Gastrocnemius medialis (tissue), 4 donors: ENCODE measurements at regions not wholly inside any gene's neighbourhood (a gene's known extent, or its start where the extent isn't known, plus 50 kb on each side); places are given as distances from the start of the nearest gene placed in this dataset.

Experiments used
- ATAC-seq, 2 donors: fragments of 150-250 bp; one replicate each; pipeline ENCODE4 v1.9.1; 2016
- DNase-seq, 2 donors: peaks; one replicate each; pipeline ENCODE4 v3.0.0-alpha.2; 2019
- H3K27ac ChIP-seq, 4 donors: fragments of 200-600 bp; sonication (generic); 1 replicate in 1 of 4; 2 replicates in 3 of 4; pipeline ENCODE4 v1.5.1; 2016 to 2018; ENCODE audit warnings: mild to moderate bottlenecking in 2 of 4, moderate library complexity in 1 of 4
- H3K27me3 ChIP-seq, 3 donors: fragments of 200-600 bp; sonication (generic) in 2 of 3; 1 replicate in 1 of 3; 2 replicates in 2 of 3; pipeline versions ENCODE4 v1.5.1 to v1.6.0; 2016 to 2019; ENCODE audit warnings: mild to moderate bottlenecking in 1 of 3, moderate library complexity in 1 of 3
- H3K36me3 ChIP-seq, 2 donors: fragments of 200-600 bp; sonication (generic) in 1 of 2; one replicate each; pipeline ENCODE4 v1.5.1; 2017 to 2018
- H3K4me1 ChIP-seq, 2 donors: fragments of 200-600 bp; sonication (generic) in 1 of 2; one replicate each; pipeline ENCODE4 v1.5.1; 2016 to 2017; ENCODE audit warnings: mild to moderate bottlenecking in 2 of 2
- H3K4me3 ChIP-seq, 4 donors: fragments of 200-600 bp; sonication (generic) in 3 of 4; 1 replicate in 1 of 4; 2 replicates in 3 of 4; pipeline ENCODE4 v1.5.1; 2016 to 2019; ENCODE audit warnings: mild to moderate bottlenecking in 2 of 4
- H3K9me3 ChIP-seq, 3 donors: fragments of 200-600 bp; sonication (generic) in 2 of 3; 1 replicate in 1 of 3; 2 replicates in 2 of 3; pipeline ENCODE4 v1.5.1; 2016 to 2019
- POLR2A ChIP-seq, 2 donors: fragments of 450-650 bp; IDR thresholded peaks; one replicate each; pipeline ENCODE4 v1.6.1; 2017; ENCODE audit warnings: antibody characterized with exemption in 2 of 2, mild to moderate bottlenecking in 2 of 2, moderate library complexity in 2 of 2
- in situ Hi-C, 4 donors: fragments of 200-750 bp; cut with MboI; loops; one replicate each; pipeline versions ENCODE4 v1.15.0 to v1.8.0; 2017; ENCODE audit warnings: low sequenced_read_pairs in 4 of 4
- intact Hi-C: fragments of 100-400 bp; cut with DNase I; formaldehyde crosslinking; loops from one replicate; pipeline ENCODE4 v1.15.1; 2023; ENCODE audit warnings: low total_unique reads
- TF ChIP-seq, protein P1 (sequence below), 5 experiments: fragments of 450-650 bp in 3 of 5; fragments of 200-600 bp in 2 of 5; sonication (generic) in 2 of 5; IDR thresholded peaks in 4 of 5; conservative IDR thresholded peaks in 1 of 5; 1 replicate in 4 of 5; 2 replicates in 1 of 5; pipeline ENCODE4 v1.5.1; 2016 to 2019; ENCODE audit warnings: antibody characterized with exemption in 5 of 5, mild to moderate bottlenecking in 3 of 5, moderate library complexity in 3 of 5

DNA sequence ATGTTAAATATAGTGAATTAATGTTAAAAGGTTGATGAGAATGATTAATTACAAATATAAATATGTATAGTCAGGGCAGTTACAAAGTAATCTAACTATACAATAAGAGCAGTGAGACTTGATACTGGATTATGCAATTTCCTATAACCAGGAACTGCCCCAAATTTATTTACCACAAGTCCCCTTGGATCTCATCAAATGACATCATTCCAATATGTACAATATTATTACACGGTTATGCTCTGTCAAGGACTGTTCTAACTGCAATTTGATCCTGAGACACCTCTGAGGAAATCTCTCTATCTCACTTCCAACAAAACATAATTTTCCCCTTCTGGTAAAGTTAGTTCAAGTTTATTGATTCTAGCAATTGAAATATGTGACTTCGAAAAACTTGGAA lies 917.6 kb downstream of the NCAM2 start:
- intact Hi-C loops, result no loop called here
- Histone ChIP-seq H3K9me3 (no peaks in the 10 kb centered on the region), H3K36me3 (no peaks in the 10 kb centered on the region), H3K27ac (no peak overlapping the region), H3K4me1 (no peaks in the 10 kb centered on the region), H3K27me3 (no peaks in the 10 kb centered on the region), H3K4me3 (no peak overlapping the region)
- ATAC-seq (no peak), DNase-seq (no peak)
- in situ Hi-C loops, result no loop called here
- TF ChIP-seq, protein P1, sequence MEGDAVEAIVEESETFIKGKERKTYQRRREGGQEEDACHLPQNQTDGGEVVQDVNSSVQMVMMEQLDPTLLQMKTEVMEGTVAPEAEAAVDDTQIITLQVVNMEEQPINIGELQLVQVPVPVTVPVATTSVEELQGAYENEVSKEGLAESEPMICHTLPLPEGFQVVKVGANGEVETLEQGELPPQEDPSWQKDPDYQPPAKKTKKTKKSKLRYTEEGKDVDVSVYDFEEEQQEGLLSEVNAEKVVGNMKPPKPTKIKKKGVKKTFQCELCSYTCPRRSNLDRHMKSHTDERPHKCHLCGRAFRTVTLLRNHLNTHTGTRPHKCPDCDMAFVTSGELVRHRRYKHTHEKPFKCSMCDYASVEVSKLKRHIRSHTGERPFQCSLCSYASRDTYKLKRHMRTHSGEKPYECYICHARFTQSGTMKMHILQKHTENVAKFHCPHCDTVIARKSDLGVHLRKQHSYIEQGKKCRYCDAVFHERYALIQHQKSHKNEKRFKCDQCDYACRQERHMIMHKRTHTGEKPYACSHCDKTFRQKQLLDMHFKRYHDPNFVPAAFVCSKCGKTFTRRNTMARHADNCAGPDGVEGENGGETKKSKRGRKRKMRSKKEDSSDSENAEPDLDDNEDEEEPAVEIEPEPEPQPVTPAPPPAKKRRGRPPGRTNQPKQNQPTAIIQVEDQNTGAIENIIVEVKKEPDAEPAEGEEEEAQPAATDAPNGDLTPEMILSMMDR (IDR thresholded peaks at IDR 0.05 in 4 of 5, conservative IDR thresholded peaks at IDR 0.05 in 1 of 5), result no peak
- TF ChIP-seq POLR2A (IDR thresholded peaks at IDR 0.05), result no peak

DNA sequence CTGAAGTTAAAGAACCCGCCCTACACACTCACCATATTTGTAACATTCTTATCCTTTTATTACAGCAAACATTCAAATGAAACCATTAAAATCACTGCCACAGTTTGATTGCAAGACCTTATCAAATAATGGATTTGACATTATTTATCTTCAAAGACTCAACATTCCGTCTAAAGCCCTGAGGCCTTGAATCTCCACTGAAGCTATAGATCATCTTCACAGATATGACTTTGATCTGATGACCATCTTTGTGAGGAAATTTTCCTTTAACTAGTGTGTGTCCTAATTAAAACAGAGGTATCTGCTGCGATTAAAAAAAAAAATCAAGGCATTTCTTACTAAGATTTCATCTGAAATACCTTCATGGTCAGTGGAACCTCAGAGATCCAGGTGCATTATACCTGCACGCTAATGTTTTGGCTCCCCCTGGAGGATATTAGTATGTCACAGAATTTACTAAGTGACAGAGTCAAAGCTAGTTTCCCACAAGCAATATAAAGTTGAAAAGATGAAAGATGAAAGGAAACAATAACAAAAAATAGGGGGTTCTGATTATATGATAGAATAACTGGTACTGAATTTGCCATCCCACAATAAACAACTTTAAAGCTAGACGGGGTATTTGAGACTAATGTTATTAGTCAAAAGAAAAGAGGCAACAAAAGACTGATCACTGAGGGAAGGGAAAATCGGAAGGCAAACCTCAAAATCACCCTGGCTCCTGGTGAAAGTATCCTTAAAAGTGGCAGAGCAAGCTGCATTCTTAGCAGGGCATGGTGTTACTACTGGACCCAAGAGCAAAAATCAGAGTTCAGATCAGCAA lies 923.4 kb downstream of the NCAM2 start:
- H3K4me3 ChIP-seq, result no peak overlapping the region
- in situ Hi-C loops (no loop called here), intact Hi-C loops (no loop called here)
- H3K36me3 ChIP-seq, result no peaks in the 10 kb centered on the region
- no peak overlapping the region for H3K27ac ChIP-seq
- DNase-seq (no peak), ATAC-seq (no peak)
- no peaks in the 10 kb centered on the region for H3K27me3 ChIP-seq
- no peaks in the 10 kb centered on the region for H3K9me3 ChIP-seq
- TF ChIP-seq, protein P1 (IDR thresholded peaks at IDR 0.05 in 4 of 5, conservative IDR thresholded peaks at IDR 0.05 in 1 of 5), result peak in 1 of 5 experiments; percentile 34
- no peak for TF ChIP-seq POLR2A (IDR thresholded peaks at IDR 0.05)
- H3K4me1 ChIP-seq, result no peaks in the 10 kb centered on the region

DNA sequence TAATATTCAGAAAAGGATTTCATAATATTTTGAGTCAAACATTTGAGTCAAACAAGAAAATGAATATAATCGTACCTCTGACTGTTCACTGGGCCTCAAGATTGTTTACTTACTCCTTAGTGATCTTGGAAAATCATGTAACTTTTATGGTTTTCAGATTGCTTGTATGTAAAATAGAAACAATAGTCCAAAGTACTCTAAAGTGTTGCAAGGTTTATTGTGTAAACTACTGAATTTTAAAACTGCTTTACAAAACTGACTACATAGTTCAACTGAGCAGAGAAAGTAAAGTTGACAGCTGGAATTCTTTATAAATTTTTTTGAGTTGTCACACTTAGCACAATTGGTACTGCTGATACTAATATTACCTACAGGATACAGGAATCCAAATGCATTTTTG lies 931.0 kb downstream of the NCAM2 start:
- H3K36me3 ChIP-seq, result no peaks in the 10 kb centered on the region
- H3K27me3 ChIP-seq, result no peaks in the 10 kb centered on the region
- H3K9me3 ChIP-seq, result no peaks in the 10 kb centered on the region
- ATAC-seq, result no peak
- H3K4me1 ChIP-seq, result no peaks in the 10 kb centered on the region
- no peak overlapping the region for H3K27ac ChIP-seq
- in situ Hi-C loops (no loop called here), intact Hi-C loops (no loop called here)
- DNase-seq, result no peak
- TF ChIP-seq, protein P1 (IDR thresholded peaks at IDR 0.05 in 4 of 5, conservative IDR thresholded peaks at IDR 0.05 in 1 of 5), result no peak
- TF ChIP-seq POLR2A (IDR thresholded peaks at IDR 0.05), result no peak
- no peak overlapping the region for H3K4me3 ChIP-seq

DNA sequence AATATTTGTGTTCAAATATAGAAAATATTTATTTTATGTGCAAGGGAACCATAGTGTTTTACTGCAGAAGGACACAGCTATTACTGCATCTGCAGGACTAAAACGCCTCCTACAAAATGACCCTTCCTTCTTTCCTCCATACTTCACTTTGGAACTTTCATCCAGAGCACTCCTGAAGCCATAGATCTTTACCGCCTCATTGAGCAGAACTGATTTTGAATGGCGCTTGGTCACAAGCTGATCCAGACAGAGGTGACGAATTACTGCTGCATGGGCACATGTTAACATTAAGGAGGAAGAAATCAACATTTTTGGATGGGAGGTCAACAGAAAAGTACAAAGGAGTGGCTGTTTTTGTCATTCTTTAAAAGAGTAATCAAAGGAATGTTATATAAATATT lies 931.6 kb downstream of the NCAM2 start:
- H3K36me3 ChIP-seq, result no peaks in the 10 kb centered on the region
- no peaks in the 10 kb centered on the region for H3K27me3 ChIP-seq
- H3K4me3 ChIP-seq, result no peak overlapping the region
- no peaks in the 10 kb centered on the region for H3K4me1 ChIP-seq
- H3K9me3 ChIP-seq, result no peaks in the 10 kb centered on the region
- TF ChIP-seq, protein P1 (IDR thresholded peaks at IDR 0.05 in 4 of 5, conservative IDR thresholded peaks at IDR 0.05 in 1 of 5), result no peak
- ATAC-seq (no peak), DNase-seq (no peak)
- intact Hi-C loops (no loop called here), in situ Hi-C loops (no loop called here)
- no peak overlapping the region for H3K27ac ChIP-seq

DNA sequence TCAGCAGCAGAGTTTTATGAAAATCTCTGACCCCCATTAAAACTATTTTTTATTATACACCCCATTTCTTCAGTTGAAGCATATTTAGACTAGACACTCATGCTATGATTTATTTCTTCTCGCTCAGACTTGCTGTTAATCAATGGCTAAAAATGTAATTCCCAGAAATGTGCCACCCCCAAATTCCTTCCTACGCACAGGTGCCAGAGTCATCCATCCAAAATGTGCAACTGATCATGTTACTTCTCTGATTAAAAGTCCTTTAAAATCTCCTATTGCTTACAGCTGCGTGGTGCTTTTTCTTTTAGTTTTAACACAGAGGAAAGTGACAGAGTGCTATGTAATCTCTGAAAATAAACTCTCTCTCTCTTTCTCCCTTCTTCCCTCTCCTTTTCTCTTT lies 954.4 kb downstream of the NCAM2 start:
- no peak overlapping the region for H3K27ac ChIP-seq
- intact Hi-C loops, result no loop called here
- no peak overlapping the region for H3K4me3 ChIP-seq
- no peaks in the 10 kb centered on the region for H3K4me1 ChIP-seq
- no peaks in the 10 kb centered on the region for H3K36me3 ChIP-seq
- ATAC-seq (no peak), DNase-seq (no peak)
- no peaks in the 10 kb centered on the region for H3K27me3 ChIP-seq
- TF ChIP-seq POLR2A (IDR thresholded peaks at IDR 0.05), result no peak
- TF ChIP-seq, protein P1 (IDR thresholded peaks at IDR 0.05 in 4 of 5, conservative IDR thresholded peaks at IDR 0.05 in 1 of 5), result no peak
- no peaks in the 10 kb centered on the region for H3K9me3 ChIP-seq
- in situ Hi-C loops, result no loop called here
